ENCODE measurements at regions not wholly inside any gene's neighbourhood (a gene's known extent, or its start where the extent isn't known, plus 50 kb on each side); places are given as distances from the start of the nearest gene placed in this dataset.
"Not testable (repeated sequence)": the region's sequence is repeated elsewhere in the genome, so short reads cannot be mapped to it uniquely, and the experiment has no call there.

- ChIA-PET CTCF (no interaction called here), POLR2A (no interaction called here)
- no peak for DNase-seq
- Mint-ChIP-seq H3K4me3 (no peak overlapping the region), H3K4me1 (no peaks in the 10 kb centered on the region), H3K9me3 (no peaks in the 10 kb centered on the region), H3K27ac (no peak overlapping the region), H3K36me3 (ENCODE audit: low read depth) (no peaks in the 10 kb centered on the region), H3K27me3 (no peaks in the 10 kb centered on the region)
Observed at GRCh38 chr12:83326666-83327065, 640.0 kb downstream of the TMTC2 start.

- Mint-ChIP-seq H3K4me3 (no peak overlapping the region), H3K27ac (no peak overlapping the region), H3K36me3 (ENCODE audit: low read depth) (no peaks in the 10 kb centered on the region), H3K4me1 (no peaks in the 10 kb centered on the region), H3K27me3 (no peaks in the 10 kb centered on the region), H3K9me3 (no peaks in the 10 kb centered on the region)
- no peak for DNase-seq
- CTCF ChIA-PET: no interaction called here
- POLR2A ChIA-PET: no interaction called here
Observed at GRCh38 chr12:83323866-83324265, 637.2 kb downstream of the TMTC2 start.

GRCh38 chr12:83322809-83323208 is 636.1 kb downstream of the TMTC2 start:
- DNase-seq: no peak
- no peak overlapping the region for H3K27ac Mint-ChIP-seq
- H3K36me3 Mint-ChIP-seq (ENCODE audit: low read depth): no peaks in the 10 kb centered on the region
- H3K9me3 Mint-ChIP-seq: no peaks in the 10 kb centered on the region
- H3K4me1 Mint-ChIP-seq: no peaks in the 10 kb centered on the region
- POLR2A ChIA-PET: no interaction called here
- H3K27me3 Mint-ChIP-seq: no peaks in the 10 kb centered on the region
- CTCF ChIA-PET: no interaction called here
- no peak overlapping the region for H3K4me3 Mint-ChIP-seq

GRCh38 chr12:83321971-83322370 is 635.3 kb downstream of the TMTC2 start:
- H3K4me1 Mint-ChIP-seq: no peaks in the 10 kb centered on the region
- H3K4me3 Mint-ChIP-seq: no peak overlapping the region
- H3K27ac Mint-ChIP-seq: no peak overlapping the region
- no peak for DNase-seq
- ChIA-PET POLR2A (no interaction called here), CTCF (no interaction called here)
- no peaks in the 10 kb centered on the region for H3K36me3 Mint-ChIP-seq (ENCODE audit: low read depth)
- H3K9me3 Mint-ChIP-seq: no peaks in the 10 kb centered on the region
- H3K27me3 Mint-ChIP-seq: no peaks in the 10 kb centered on the region

- H3K4me3 Mint-ChIP-seq: no peak overlapping the region
- no peak for DNase-seq
- H3K9me3 Mint-ChIP-seq: no peaks in the 10 kb centered on the region
- H3K27me3 Mint-ChIP-seq: no peaks in the 10 kb centered on the region
- no peaks in the 10 kb centered on the region for H3K4me1 Mint-ChIP-seq
- no peak overlapping the region for H3K27ac Mint-ChIP-seq
- no peaks in the 10 kb centered on the region for H3K36me3 Mint-ChIP-seq (ENCODE audit: low read depth)
- ChIA-PET POLR2A (no interaction called here), CTCF (no interaction called here)
Observed at GRCh38 chr12:83320350-83320749, 633.6 kb downstream of the TMTC2 start.

GRCh38 chr12:83318386-83319098 is 631.8 kb downstream of the TMTC2 start:
- CTCF ChIA-PET: no interaction called here
- H3K4me3 Mint-ChIP-seq: no peak overlapping the region
- no peak for DNase-seq
- POLR2A ChIA-PET: no interaction called here
- no peaks in the 10 kb centered on the region for H3K36me3 Mint-ChIP-seq (ENCODE audit: low read depth)
- no peak overlapping the region for H3K27ac Mint-ChIP-seq
- no peaks in the 10 kb centered on the region for H3K9me3 Mint-ChIP-seq
- no peaks in the 10 kb centered on the region for H3K27me3 Mint-ChIP-seq
- no peaks in the 10 kb centered on the region for H3K4me1 Mint-ChIP-seq

- no peaks in the 10 kb centered on the region for H3K27me3 Mint-ChIP-seq
- ChIA-PET CTCF (no interaction called here), POLR2A (no interaction called here)
- no peaks in the 10 kb centered on the region for H3K4me1 Mint-ChIP-seq
- H3K4me3 Mint-ChIP-seq: no peak overlapping the region
- no peak for DNase-seq
- H3K9me3 Mint-ChIP-seq: no peaks in the 10 kb centered on the region
- no peak overlapping the region for H3K27ac Mint-ChIP-seq
- no peaks in the 10 kb centered on the region for H3K36me3 Mint-ChIP-seq (ENCODE audit: low read depth)
Observed at GRCh38 chr12:83317595-83317994, 630.9 kb downstream of the TMTC2 start.

- CTCF ChIA-PET: no interaction called here
- no peak overlapping the region for H3K27ac Mint-ChIP-seq
Observed at GRCh38 chr12:83313827-83314226, 627.1 kb downstream of the TMTC2 start.

GRCh38 chr12:83313322-83313721 is 626.6 kb downstream of the TMTC2 start:
- Mint-ChIP-seq H3K9me3 (peaks cover 2% of the 10 kb centered on the region), H3K27ac (no peak overlapping the region), H3K4me1 (no peaks in the 10 kb centered on the region), H3K27me3 (no peaks in the 10 kb centered on the region), H3K36me3 (ENCODE audit: low read depth) (no peaks in the 10 kb centered on the region), H3K4me3 (no peak overlapping the region)
- no peak for DNase-seq
- POLR2A ChIA-PET: no interaction called here
- CTCF ChIA-PET: no interaction called here

More at GRCh38 chr12:83313827-83314226, 627.1 kb downstream of the TMTC2 start:
- Mint-ChIP-seq H3K36me3 (ENCODE audit: low read depth) (no peaks in the 10 kb centered on the region), H3K4me1 (no peaks in the 10 kb centered on the region), H3K27me3 (no peaks in the 10 kb centered on the region), H3K9me3 (no peaks in the 10 kb centered on the region), H3K4me3 (no peak overlapping the region)
- DNase-seq: no peak
- POLR2A ChIA-PET: no interaction called here

- H3K9me3 Mint-ChIP-seq: no peaks in the 10 kb centered on the region
- POLR2A ChIA-PET: no interaction called here
- CTCF ChIA-PET: no interaction called here
Observed at GRCh38 chr12:83276904-83277303, 590.2 kb downstream of the TMTC2 start.

GRCh38 chr12:83271201-83271600 is 584.5 kb downstream of the TMTC2 start:
- no peaks in the 10 kb centered on the region for H3K4me1 Mint-ChIP-seq
- POLR2A ChIA-PET: no interaction called here

More at GRCh38 chr12:83276904-83277303, 590.2 kb downstream of the TMTC2 start:
- Mint-ChIP-seq H3K4me3 (no peak overlapping the region), H3K4me1 (no peaks in the 10 kb centered on the region), H3K36me3 (ENCODE audit: low read depth) (no peaks in the 10 kb centered on the region), H3K27me3 (no peaks in the 10 kb centered on the region), H3K27ac (no peak overlapping the region)
- no peak for DNase-seq

GRCh38 chr12:83265808-83266207 is 579.1 kb downstream of the TMTC2 start:
- ChIA-PET CTCF (no interaction called here), POLR2A (no interaction called here)
- no peaks in the 10 kb centered on the region for H3K27me3 Mint-ChIP-seq
- no peak overlapping the region for H3K4me3 Mint-ChIP-seq
- H3K4me1 Mint-ChIP-seq: no peaks in the 10 kb centered on the region
- no peak for DNase-seq
- no peaks in the 10 kb centered on the region for H3K36me3 Mint-ChIP-seq (ENCODE audit: low read depth)
- H3K9me3 Mint-ChIP-seq: no peaks in the 10 kb centered on the region
- no peak overlapping the region for H3K27ac Mint-ChIP-seq

More at GRCh38 chr12:83271201-83271600, 584.5 kb downstream of the TMTC2 start:
- Mint-ChIP-seq H3K9me3 (no peaks in the 10 kb centered on the region), H3K27ac (no peak overlapping the region), H3K36me3 (ENCODE audit: low read depth) (no peaks in the 10 kb centered on the region), H3K27me3 (no peaks in the 10 kb centered on the region), H3K4me3 (no peak overlapping the region)
- CTCF ChIA-PET: no interaction called here
- DNase-seq: no peak

- POLR2A ChIA-PET: no interaction called here
- Mint-ChIP-seq H3K4me3 (no peak overlapping the region), H3K4me1 (no peaks in the 10 kb centered on the region), H3K27me3 (no peaks in the 10 kb centered on the region), H3K9me3 (peaks cover 2% of the 10 kb centered on the region), H3K36me3 (ENCODE audit: low read depth) (no peaks in the 10 kb centered on the region), H3K27ac (no peak overlapping the region)
- no peak for DNase-seq
- CTCF ChIA-PET: no interaction called here
Observed at GRCh38 chr12:83261998-83262397, 575.3 kb downstream of the TMTC2 start.

GRCh38 chr12:83260126-83260525 is 573.4 kb downstream of the TMTC2 start:
- CTCF ChIA-PET; H3K9me3 Mint-ChIP-seq; H3K36me3 Mint-ChIP-seq (ENCODE audit: low read depth); H3K4me1 Mint-ChIP-seq; H3K4me3 Mint-ChIP-seq; POLR2A ChIA-PET; DNase-seq; H3K27ac Mint-ChIP-seq; H3K27me3 Mint-ChIP-seq: not testable (repeated sequence)

All from activated CD4-positive, alpha-beta memory T cell treated with anti-CD3 and anti-CD28 coated beads, Interleukin-2, amount 10 ng/mL, durations not matched to agents 7 days and 5 days (primary cell).